ENCODE measurements at regions not wholly inside any gene's neighbourhood (a gene's known extent, or its start where the extent isn't known, plus 50 kb on each side); places are given as distances from the start of the nearest gene placed in this dataset.
A peak's percentile ranks its signal among the peaks of the same experiment; 100 is the strongest.

- Histone ChIP-seq H3K27ac (no peak overlapping the region), H3K9me3 (no peaks in the 10 kb centered on the region), H3K27me3 (no peaks in the 10 kb centered on the region), H3K4me3 (no peak overlapping the region), H3K36me3 (no peaks in the 10 kb centered on the region), H3K4me1 (no peaks in the 10 kb centered on the region)
- intact Hi-C loops (cut with DNase I; ENCODE audit: low total_unique reads), result no loop called here
- in situ Hi-C loops (cut with MboI; ENCODE audit: low pct_ligation_motif_present in 1 of 4, low pct_unique_long_range_greater_than_20kb in 1 of 4, low sequenced_read_pairs in 3 of 4), result no loop called here
- no peak for TF ChIP-seq EP300 (IDR thresholded peaks at IDR 0.05; ENCODE audit: low read depth)
- no peak for TF ChIP-seq POLR2AphosphoS5 (IDR thresholded peaks at IDR 0.05)
- TF ChIP-seq POLR2A (IDR thresholded peaks at IDR 0.05), result no peak
- no peak for TF ChIP-seq CTCF (IDR thresholded peaks at IDR 0.05)
- DNase-seq, result no peak
- 38 to 40% methylated on average over 2 of the region's 2 CpGs for WGBS, 2 donors (ENCODE audit: low coverage in 1 of 2)
These were observed 877.3 kb downstream of the ROBO2 start for GRCh38 chr3:77917225-77917624.

- H3K4me3 ChIP-seq, result no peak overlapping the region
- intact Hi-C loops (cut with DNase I; ENCODE audit: low total_unique reads) (no loop called here), in situ Hi-C loops (cut with MboI; ENCODE audit: low pct_ligation_motif_present in 1 of 4, low pct_unique_long_range_greater_than_20kb in 1 of 4, low sequenced_read_pairs in 3 of 4) (no loop called here)
- no peak for TF ChIP-seq POLR2A (IDR thresholded peaks at IDR 0.05)
- no peak for TF ChIP-seq CTCF (IDR thresholded peaks at IDR 0.05)
- TF ChIP-seq POLR2AphosphoS5 (IDR thresholded peaks at IDR 0.05), result no peak
- TF ChIP-seq EP300 (IDR thresholded peaks at IDR 0.05; ENCODE audit: low read depth), result no peak
- no peak overlapping the region for H3K27ac ChIP-seq
- no peaks in the 10 kb centered on the region for H3K4me1 ChIP-seq
- no peaks in the 10 kb centered on the region for H3K36me3 ChIP-seq
- no peak for DNase-seq
- H3K27me3 ChIP-seq, result no peaks in the 10 kb centered on the region
- H3K9me3 ChIP-seq, result no peaks in the 10 kb centered on the region
These were observed 879.3 kb downstream of the ROBO2 start for GRCh38 chr3:77919244-77919643.

GRCh38 chr3:77931255-77932009 lies 891.5 kb downstream of the ROBO2 start:
- WGBS, 2 donors (ENCODE audit: low coverage in 1 of 2), result 59 to 62% methylated on average over 7 to 9 of the region's 9 CpGs
- Histone ChIP-seq H3K27ac (no peak overlapping the region), H3K9me3 (no peaks in the 10 kb centered on the region), H3K4me1 (no peaks in the 10 kb centered on the region), H3K36me3 (no peaks in the 10 kb centered on the region), H3K4me3 (no peak overlapping the region), H3K27me3 (no peaks in the 10 kb centered on the region)
- intact Hi-C loops (cut with DNase I; ENCODE audit: low total_unique reads) (no loop called here), in situ Hi-C loops (cut with MboI; ENCODE audit: low pct_ligation_motif_present in 1 of 4, low pct_unique_long_range_greater_than_20kb in 1 of 4, low sequenced_read_pairs in 3 of 4) (no loop called here)
- TF ChIP-seq EP300 (IDR thresholded peaks at IDR 0.05; ENCODE audit: low read depth) (no peak), POLR2AphosphoS5 (IDR thresholded peaks at IDR 0.05) (peak in 1 of 3 donors; percentile 18), POLR2A (IDR thresholded peaks at IDR 0.05) (no peak), CTCF (IDR thresholded peaks at IDR 0.05) (no peak)
- no peak for DNase-seq

- WGBS, 2 donors (ENCODE audit: low coverage in 1 of 2), result 80 to 88% methylated on average over 1 of the region's 1 CpG
- TF ChIP-seq CTCF (IDR thresholded peaks at IDR 0.05), result no peak
- no peak for TF ChIP-seq POLR2A (IDR thresholded peaks at IDR 0.05)
- TF ChIP-seq POLR2AphosphoS5 (IDR thresholded peaks at IDR 0.05), result no peak
- TF ChIP-seq EP300 (IDR thresholded peaks at IDR 0.05; ENCODE audit: low read depth), result no peak
- Histone ChIP-seq H3K27ac (no peak overlapping the region), H3K27me3 (no peaks in the 10 kb centered on the region), H3K4me3 (no peak overlapping the region), H3K4me1 (no peaks in the 10 kb centered on the region), H3K36me3 (no peaks in the 10 kb centered on the region), H3K9me3 (no peaks in the 10 kb centered on the region)
- DNase-seq, result no peak
- in situ Hi-C loops (cut with MboI; ENCODE audit: low pct_ligation_motif_present in 1 of 4, low pct_unique_long_range_greater_than_20kb in 1 of 4, low sequenced_read_pairs in 3 of 4) (no loop called here), intact Hi-C loops (cut with DNase I; ENCODE audit: low total_unique reads) (no loop called here)
These were observed 893.0 kb downstream of the ROBO2 start for GRCh38 chr3:77932926-77933325.

Measured in transverse colon (tissue), 4 donors.